Left kidney (tissue), 1 donor: ENCODE measurements at regions not wholly inside any gene's neighbourhood (a gene's known extent, or its start where the extent isn't known, plus 50 kb on each side); places are given as distances from the start of the nearest gene placed in this dataset.

Experiments used
- DNase-seq: peaks from one replicate; pipeline ENCODE4 v3.0.0-alpha.2; 2013

GRCh38 chr6:168880271-168880670 lies 373.4 kb downstream of the THBS2 start:
- no peak for DNase-seq

GRCh38 chr6:168877821-168878282 lies 375.8 kb downstream of the THBS2 start:
- no peak for DNase-seq

DNA sequence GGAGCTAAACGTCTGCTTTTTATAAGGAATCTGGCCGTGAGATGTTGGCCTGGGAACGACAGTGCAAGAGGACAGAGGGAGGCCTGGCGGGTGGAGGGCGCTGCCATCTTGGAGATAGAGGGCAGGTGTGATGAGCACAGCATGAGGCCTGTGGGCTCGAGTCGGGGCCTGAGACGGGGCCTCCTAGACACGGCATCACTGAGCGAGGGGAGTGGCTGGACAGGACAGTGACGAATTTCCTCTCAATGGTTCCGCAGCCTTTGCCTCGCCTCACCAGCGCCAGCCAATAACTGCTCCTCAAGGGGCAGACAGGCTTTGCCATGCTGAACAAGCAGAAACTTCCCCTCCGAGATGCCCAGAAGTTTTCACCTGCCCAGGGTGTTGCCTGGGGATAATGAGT lies 376.7 kb downstream of the THBS2 start:
- no peak for DNase-seq

DNA sequence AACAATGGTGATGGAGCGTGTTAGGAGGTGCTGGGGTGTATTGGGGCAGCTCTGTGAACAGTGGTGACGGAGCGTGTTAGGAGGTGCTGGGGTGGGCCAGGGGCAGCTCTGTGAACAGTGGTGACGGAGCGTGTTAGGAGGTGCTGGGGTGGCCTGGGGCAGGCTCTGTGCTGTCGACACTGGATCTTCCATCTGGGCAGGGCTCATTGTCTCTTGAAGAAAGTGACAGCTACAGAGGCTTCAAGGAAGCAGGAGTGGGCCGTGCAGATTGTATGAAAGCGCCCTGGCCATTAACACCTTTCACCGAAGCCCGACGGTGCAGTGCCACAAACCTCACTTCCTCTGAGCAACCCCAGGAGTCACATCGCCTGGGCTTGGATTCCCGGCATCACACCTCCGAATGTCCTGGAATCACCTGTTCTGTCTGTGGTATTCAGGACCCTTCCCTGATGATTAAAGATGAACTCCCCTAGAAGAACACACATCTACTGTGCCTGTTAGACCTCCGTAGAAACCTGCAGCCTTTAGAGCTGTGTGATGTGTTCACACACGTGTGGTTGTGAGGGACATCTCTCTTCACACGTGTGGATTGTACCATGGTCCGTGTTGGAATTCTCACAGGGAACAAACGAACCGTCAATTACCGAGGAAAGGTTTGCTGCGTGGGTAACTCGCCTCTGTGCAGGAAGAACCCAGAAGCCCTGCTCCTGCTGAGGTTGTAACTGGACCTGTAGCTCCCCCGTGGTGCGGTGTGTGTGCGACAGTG lies 377.7 kb downstream of the THBS2 start:
- DNase-seq: no peak

DNA sequence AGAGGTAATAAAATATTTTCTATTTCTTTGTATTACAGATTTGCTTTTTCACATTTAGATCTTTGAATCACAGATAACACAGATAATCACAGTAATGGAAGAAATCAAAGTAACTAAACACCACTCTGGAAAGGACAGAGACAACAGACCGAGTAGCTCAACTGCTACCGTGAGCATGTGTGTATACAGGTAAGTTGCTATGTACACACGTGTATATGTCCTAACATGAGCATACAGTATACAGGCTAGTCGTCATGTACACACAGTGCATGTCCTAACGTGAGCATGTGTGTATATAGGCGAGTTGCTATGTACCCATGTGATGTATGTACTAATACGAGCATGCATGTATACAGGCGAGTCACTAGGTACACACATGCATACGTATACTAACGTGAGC lies 379.0 kb downstream of the THBS2 start:
- no peak for DNase-seq

DNA sequence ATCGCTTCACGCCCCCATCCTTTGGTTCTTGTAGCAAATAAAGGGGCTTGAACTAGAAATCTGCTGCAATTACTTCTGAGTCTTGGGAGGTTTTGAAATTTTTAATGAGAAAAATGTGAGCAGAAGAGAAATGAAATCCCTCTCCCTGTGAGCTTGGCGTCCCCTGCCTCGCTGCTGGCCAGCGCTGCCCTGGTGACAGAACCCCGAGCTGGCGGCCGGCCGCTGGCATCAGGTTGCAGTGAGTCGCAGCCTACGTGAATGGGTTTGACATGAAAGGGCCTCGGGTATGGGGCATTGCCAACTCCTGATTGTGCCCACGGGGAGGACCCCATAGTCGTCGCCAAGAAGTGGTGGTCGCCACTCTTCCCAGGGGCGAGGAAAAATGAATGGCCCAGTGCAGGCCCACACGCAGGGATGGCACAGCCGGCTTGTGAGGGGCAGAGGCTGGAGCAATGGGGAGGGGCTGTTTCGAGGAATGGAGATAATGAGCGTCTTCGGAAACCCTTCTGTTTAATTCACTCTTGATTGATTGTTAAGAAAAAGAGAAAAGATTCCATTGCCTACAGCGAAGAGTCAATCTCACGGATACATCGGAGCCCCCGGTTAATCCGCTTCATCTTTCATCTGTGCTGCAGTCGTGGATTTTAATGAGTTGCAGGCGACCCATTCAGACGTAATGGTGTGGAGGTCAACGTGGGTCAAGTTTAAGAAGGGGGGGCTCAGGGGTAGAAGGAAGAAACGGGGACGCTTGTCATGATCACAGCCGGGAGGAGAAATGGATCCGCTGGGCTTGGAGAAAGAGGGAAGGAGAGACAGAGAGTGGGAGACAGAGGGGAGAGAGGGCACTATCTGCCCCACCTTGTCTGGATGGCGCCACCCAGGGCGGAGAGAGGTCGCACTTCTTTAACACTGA lies 380.1 kb downstream of the THBS2 start:
- no peak for DNase-seq

GRCh38 chr6:168871642-168872315 lies 381.9 kb downstream of the THBS2 start:
- no peak for DNase-seq

DNA sequence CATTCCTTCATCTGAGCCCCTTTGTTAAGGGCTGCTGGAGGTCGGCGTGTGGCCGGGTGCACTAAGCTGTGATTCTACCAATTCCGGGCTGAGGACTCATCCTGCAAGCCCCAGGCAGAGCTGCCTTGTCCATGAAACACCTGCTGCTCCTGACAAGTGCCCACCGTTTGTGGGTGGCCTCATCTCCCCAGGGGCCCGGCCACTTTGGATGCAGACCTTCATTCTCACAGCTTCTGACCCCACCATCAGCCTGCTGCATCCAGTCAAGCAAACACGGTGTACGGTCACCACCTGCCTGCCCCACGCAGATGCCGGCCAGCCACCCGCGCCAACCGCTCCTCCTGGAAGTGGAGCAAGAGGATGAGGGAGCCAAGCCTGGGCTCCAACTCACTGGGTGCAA lies 382.7 kb downstream of the THBS2 start:
- no peak for DNase-seq

GRCh38 chr6:168867247-168868102 lies 386.2 kb downstream of the THBS2 start:
- DNase-seq: no peak

GRCh38 chr6:168866534-168866933 lies 387.1 kb downstream of the THBS2 start:
- no peak for DNase-seq

- DNase-seq: no peak
Observed at GRCh38 chr6:168865522-168865921, 388.1 kb downstream of the THBS2 start.

GRCh38 chr6:168864541-168865460 lies 388.8 kb downstream of the THBS2 start:
- DNase-seq: no peak

DNA sequence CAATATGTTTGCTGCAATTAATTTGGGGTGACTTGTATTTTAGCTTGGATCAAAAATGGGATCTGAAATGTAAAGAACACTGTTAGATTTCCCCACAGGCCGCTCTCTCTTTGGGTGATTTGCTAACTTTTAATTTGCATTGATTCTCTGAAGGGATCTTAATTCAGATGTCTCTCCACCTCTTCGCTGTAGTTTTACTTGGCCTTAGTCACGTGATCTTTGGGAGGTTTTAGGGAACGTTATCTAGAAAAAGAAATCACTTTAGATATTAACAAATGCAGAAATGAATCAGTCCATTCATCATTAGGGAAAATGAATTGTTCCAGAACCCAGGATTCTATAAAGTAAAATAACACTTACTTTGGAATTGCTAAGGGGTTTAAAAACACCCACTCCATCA lies 390.2 kb downstream of the THBS2 start:
- no peak for DNase-seq

- DNase-seq: no peak
Observed at GRCh38 chr6:168862346-168862980, 391.2 kb downstream of the THBS2 start.

- DNase-seq: no peak
Observed at GRCh38 chr6:168860987-168861386, 392.7 kb downstream of the THBS2 start.

- DNase-seq: no peak
Observed at GRCh38 chr6:168860341-168860740, 393.3 kb downstream of the THBS2 start.

- no peak for DNase-seq
Observed at GRCh38 chr6:168858926-168859325, 394.7 kb downstream of the THBS2 start.

DNA sequence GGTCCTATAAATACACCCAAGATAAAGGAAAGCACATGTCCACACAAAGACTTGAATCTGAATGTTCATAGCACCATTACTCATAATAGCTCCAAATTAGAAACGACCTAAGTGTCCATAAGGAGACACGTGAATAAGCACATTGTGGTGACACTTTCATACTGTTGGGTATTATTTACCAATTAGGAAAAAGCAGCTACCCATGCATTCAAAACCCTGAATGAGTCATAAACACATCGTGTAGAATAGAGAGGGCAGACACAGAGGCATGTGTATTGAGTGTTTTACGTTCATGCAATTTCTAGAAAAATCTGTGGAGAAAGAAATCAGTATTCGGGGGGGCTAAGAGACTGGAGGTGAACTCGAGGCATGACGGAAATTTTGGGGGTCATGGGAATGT lies 396.7 kb downstream of the THBS2 start:
- DNase-seq: no peak

- DNase-seq: no peak
Observed at GRCh38 chr6:168852376-168852884, 401.2 kb downstream of the THBS2 start.
